NCI-H748 (cell line): ENCODE measurements at regions not wholly inside any gene's neighbourhood (a gene's known extent, or its start where the extent isn't known, plus 50 kb on each side); places are given as distances from the start of the nearest gene placed in this dataset.
A peak's percentile ranks its signal among the peaks of the same experiment; 100 is the strongest.
"Not testable (repeated sequence)": the region's sequence is repeated elsewhere in the genome, so short reads cannot be mapped to it uniquely, and the experiment has no call there.

Source experiments
- DNase-seq: peaks from one replicate; lab custom pipeline; 2025; ENCODE audit not compliant: unreplicated experiment; lab: John Stamatoyannopoulos, UW

DNA sequence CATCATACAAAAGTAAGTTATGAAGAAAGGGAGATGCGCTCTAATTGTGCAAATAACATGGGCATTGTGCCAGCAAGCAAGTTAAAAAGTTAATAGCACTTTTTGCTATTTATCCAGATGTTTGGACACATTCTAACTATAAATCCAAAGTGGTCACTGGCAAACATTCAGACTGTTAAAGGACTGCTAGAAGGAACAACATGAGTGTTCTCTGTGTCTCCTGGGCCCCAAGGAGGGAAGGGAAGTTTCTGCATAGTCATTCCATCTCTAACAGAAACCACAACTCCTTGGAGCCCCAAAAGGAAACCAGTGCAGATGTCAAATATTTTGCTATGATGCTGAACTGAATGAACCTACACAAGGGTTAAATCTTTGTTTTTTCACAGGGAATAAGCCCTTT lies 213.3 kb upstream of the HNRNPA3 start:
- DNase-seq, result no peak

DNA sequence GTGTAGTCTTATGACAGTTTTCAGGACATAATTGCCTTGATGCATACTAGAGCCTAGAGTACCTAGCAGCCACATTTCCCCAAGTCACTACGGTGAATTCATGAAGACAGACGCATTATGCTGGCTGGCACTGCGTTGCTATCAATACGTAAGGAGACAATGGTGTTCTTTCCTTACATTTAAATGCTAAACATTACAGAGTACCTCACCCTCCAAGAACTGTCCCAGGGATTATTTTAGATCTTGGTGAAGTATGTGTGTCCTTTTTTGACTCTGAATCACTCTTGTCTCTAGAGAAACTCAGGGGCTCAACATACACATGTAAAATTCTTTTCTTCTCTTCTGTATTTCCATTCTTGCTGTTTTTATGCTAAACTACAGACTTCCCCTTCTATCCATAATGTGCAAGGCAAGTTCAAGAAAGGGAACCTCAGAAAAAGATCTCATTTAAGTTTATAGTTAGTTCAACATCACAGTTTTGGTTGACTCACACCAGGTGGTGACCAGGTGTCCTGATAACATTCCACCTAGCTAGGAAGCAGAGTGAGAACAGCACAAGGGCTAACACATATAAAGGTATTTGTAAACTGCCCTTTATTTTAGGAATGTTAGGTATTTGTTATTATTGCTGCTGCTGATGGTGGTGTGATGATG lies 212.4 kb upstream of the HNRNPA3 start:
- no peak for DNase-seq

- DNase-seq, result no peak
These were observed 211.9 kb upstream of the HNRNPA3 start for GRCh38 chr2:177000715-177001072.

GRCh38 chr2:177001334-177001733 lies 211.3 kb upstream of the HNRNPA3 start:
- DNase-seq, result no peak

GRCh38 chr2:177002983-177003382 lies 209.6 kb upstream of the HNRNPA3 start:
- DNase-seq, result no peak

DNA sequence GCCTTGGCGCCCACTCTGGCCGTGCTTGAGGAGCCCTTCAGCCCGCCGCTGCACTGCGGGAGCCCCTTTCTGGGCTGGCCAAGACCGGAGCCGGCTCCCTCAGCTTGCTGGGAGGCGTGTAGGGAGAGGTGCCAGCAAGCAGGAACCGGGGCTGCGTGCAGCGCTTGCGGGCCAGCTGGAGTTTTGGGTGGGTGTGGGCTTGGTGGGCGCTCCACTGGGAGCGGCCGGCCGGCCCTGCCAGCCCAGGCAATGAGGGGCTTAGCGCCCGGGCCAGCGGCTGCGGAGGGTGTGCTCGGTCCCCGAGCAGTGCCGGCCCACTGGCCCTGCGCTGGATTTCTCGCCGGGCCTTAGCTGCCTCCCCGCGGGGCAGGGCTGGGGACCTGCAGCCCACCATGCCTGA lies 204.9 kb upstream of the HNRNPA3 start:
- not testable (repeated sequence) for DNase-seq

- not testable (repeated sequence) for DNase-seq
These were observed 203.9 kb upstream of the HNRNPA3 start for GRCh38 chr2:177008662-177009061.

DNA sequence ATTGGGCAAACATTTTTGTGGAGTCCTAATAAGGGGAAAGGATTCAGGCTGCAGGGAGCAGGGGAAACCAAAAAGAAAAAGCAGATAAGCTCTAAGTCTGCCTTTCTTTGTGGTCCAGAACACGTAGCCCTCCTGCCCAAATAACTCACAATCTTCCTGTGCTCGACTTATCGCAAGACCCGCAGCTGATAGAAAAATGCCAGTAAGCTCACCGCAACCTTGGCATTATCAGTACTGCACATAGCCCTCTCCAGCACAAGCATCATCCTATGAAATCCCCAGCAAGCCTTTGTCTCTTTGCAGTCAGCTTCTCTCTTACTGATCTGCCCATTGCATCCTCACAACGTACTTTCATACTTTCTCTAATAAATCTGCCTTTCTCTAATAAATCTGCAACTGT lies 202.4 kb upstream of the HNRNPA3 start:
- DNase-seq, result no peak

DNA sequence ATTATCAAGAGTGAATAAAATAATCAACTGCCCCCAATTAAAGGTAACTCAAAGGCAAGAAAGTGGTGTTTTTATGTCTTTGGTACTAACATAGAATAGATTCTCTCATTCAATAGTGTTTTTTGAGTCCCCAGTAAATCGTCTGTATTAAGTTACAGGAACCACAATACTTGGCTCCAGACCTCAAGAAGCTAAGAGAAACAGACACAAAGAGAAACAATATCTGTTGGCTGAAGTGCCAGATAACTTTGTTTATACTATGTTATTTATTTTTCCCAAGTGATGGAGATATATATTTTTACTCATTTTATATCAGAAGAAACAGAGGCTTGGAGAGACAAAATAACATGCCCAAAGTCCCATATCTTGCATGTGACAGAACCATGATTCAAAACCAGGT lies 201.7 kb upstream of the HNRNPA3 start:
- no peak for DNase-seq

DNA sequence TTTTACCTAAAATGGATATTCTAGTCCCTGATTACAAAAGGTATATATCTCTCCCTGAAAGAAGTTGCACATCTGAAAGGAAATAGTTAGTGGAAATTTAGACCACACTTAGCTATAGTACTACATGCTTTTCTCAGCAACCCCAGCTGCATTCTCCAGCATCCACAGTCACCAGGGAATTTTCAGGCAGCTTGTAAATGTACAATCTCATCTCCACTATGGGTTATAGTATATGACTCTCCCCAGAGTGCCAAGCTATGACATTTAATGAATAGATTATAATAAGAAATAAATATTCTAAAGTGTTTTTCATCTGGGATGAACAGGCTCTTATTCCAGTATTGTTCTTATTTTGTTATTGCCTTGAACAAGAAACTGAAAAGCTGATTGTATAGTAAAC lies 197.6 kb upstream of the HNRNPA3 start:
- no peak for DNase-seq

DNA sequence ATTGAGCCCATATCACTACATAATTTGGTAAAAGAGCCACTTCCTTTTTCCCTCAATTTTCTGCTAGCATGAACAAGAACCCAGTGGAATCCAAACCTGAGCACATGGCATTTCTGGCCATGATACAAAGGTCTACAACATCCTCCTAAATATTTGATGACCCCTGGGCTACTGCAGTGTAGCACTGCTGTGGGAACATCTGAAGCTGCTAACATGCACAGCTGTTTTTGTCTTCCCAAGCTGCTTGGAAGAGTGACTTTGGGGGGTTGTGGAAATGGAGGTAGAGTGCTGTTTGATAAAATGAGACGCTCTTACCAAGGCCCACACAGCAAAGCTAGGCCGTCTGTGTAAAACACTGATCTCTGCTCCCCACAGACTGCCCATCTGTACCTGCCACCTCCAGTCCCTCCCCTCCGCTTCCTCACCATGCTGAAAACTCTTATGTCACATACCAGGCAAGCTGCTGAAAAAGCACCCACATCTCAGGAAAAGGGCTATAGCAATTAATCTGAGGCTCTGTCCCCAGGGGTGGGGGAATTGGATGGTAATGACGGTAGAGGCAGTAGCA lies 197.2 kb upstream of the HNRNPA3 start:
- no peak for DNase-seq

DNA sequence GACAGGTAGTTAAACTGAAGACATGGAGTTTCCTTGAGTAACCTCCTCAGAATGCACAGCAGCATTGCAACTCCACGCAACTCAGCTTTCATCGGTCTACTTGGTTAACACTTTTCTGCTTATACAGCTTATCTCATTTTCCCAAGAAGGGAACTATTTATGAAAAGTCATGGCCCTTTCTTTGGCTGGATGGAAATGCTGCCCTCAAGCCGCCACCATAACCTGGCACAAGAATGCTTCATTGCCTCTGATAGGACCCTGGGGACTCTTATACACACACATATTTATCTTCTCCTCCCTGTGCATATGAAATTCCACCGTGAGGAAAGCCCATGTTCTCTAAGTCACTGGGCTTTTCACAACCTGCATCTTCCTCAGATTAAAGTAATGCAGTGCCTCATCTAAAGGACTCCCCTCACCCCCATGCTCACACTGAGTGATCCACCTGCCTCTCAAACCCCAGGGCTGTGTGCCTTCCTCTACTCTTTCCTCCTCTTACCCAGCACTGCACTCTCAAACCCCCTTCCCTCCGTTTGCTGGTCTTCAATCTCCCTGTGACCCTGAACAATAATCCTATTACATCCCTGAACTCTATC lies 192.0 kb upstream of the HNRNPA3 start:
- DNase-seq, result no peak

- DNase-seq, result no peak
These were observed 190.8 kb upstream of the HNRNPA3 start for GRCh38 chr2:177021706-177022343.

GRCh38 chr2:177024765-177025164 lies 187.8 kb upstream of the HNRNPA3 start:
- DNase-seq, result peak; percentile 72

DNA sequence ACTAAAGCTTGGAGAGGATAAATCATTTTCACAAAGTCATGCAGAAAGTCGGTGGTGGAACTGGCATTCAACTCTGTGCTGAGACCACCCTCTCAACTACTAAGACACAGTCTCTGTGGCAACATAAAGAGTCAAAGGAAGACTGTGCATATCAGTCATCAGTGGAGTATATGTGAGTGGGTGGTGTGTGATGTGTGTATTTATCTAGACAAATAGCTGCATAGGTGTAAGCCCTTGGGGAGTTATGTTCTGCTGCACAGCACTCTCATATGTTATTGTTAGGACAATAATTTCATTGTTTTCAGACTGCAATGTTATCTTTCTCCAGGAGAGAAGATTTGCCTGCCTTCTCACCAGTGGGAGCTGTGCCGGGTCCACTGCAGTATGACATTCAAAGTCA lies 186.3 kb upstream of the HNRNPA3 start:
- DNase-seq, result no peak

DNA sequence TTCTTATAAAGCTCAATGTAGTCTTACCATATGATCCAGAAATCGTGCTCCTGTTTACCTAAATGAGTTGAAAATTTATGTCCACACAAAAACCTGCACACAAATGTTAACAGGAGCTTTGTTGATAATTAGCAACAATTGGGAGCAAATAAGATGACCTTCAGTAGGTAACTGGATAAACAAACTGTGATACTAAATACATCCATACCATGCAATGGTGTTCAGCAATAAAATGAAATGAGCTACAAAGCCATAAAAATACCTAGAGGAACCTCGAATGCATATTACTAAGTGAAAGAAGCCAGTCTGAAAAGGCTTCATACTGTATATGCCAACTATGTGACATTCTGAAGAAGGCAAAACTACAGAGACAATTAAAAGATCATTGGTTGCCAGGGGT lies 185.6 kb upstream of the HNRNPA3 start:
- DNase-seq, result peak; percentile 31

DNA sequence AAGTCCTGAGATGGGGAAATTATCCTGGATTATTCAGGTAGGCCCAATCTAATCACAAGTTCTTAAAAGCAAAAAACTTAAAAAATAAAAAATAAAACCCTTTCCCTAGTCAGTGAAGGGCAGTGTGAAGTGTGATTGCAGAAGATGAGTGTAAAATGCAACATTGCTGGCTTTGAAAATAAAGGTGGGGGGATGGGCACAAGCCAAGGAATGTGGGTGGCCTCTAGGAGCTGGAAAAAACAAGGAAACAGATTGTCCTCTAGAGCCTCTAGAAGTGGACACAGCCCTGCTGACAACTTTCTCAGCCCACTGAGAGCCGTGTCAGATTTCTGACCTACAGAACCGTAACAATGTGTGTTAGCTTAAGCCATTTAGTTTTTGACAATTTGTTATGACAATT lies 184.3 kb upstream of the HNRNPA3 start:
- no peak for DNase-seq

DNA sequence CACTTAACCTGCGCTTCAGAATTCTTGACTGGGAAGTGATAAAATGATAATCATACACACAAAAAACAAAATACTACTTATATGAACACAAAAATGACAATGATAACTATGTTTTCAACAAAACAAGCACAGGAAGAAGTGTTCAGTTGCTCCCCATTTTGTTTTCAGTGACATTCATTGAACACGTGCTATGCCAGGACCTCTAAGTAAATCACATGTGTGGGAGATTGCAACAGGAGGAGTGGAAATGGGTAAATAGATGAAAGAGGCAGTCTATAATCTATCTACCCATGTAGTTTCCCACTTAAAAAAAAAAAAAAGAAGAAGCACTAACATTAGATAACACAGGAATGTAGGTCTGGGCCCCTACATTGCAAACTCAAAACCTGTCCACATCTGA lies 183.5 kb upstream of the HNRNPA3 start:
- DNase-seq, result no peak

DNA sequence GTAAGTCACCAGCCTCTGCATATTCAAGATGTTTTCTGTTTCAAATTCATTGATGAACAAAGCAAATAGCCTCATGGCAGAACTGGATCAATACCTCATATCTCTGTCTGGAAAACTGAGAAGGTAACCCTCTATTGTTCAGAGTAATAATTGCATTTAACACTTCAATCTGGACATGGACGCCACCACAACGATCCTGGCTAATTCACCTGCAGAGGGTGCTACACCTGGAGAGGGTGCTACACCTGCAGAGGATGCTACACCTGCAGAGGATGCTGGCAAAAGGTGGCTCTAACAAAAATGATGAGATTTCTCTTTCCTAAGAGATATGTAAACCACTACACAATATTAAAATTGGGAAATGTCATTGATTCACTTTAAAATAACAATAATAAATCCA lies 183.1 kb upstream of the HNRNPA3 start:
- peak; percentile 73 for DNase-seq

DNA sequence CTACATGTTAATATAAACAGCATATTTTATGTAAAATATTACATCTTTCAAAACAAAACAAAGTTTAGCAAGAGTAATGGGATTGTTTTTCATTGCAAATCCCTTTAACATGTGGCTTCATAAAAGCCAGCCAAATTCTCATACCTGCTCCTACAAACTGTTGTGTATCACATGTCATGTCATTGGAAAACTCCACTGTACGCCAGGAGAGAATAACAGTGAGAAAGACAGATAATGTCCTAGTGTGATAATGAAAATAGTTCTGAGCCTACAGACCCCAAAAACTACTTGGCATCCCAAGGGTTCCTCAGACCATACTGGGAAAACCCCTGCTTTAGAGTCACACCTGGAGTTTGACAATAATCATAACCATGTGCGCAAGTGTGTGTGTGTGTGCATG lies 182.7 kb upstream of the HNRNPA3 start:
- DNase-seq, result no peak

DNA sequence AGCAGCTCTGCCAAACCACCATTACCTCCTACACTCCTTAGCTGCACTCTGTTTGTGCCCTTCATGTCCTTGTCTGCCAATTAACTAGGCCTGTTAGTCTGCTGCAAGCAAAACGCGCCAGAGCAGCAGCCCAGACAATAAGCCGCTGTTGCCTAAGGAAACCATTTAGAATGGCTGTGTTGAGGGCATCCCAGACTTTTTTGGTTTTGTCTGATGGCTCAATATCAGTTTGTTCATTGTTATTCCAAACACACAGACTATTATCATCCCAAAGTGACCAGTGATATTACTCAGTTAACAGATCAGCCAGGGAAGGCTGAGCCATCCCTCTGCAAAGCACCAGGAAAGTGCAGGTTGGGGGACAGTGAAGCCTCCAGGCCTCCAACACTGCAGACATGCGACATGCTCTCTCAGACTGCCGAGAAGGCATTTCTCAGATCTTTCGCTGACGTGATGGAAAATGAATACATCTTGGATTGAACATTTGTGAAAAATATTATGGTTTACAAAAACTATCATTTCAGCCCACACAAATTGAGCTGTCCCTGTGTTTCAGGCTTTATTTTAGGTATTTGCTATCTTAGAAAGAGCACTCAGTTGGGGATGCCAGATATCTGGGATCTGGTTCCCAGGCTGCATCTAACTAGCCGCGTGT lies 182.0 kb upstream of the HNRNPA3 start:
- DNase-seq, result peak; percentile 78
